Left kidney (tissue), 1 donor: ENCODE measurements at regions not wholly inside any gene's neighbourhood (a gene's known extent, or its start where the extent isn't known, plus 50 kb on each side); places are given as distances from the start of the nearest gene placed in this dataset.
"Not testable (repeated sequence)": the region's sequence is repeated elsewhere in the genome, so short reads cannot be mapped to it uniquely, and the experiment has no call there.

Source experiments
- DNase-seq: peaks from one replicate; pipeline ENCODE4 v3.0.0-alpha.2; 2013

DNA sequence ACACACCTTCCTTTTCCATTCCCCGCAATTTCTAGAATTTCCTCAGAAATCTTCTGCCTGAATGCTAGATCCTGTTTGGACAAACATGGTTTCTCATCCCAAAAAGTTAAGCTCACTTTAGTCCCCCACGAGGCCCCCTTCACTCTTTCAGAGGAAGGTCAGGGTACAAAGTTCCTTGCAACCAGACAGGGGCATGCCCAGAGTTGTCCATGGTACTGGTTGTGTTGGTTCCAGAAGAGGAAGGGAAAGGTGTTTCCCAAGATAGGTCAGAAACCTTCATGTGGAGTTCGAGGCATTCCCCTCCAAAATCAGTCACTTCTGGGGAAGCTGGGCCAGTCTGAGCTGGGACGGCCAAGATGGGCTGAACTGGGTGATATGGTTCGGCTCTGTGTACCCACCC is 167.6 kb upstream of the MAFB start:
- no peak for DNase-seq

DNA sequence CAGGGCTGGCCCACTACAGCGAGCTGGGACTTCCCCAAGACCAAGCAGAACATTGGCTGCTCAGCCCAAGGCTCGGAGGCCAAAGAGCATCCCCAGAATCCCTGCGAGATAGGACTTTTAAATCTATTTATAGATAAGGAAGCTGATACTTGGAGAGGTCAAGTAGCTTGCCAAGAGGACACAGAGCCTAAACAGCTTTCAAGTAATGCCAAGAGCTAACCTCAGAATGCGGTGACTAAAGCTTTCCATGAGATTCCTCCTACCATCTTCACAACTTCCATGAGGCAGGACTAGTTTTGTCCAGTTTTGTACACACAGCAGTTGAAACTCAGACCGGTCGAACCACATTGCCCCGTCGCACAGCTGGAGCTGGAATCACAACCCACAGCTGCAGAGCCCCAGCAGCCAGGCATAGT is 168.1 kb upstream of the TOP1 start:
- no peak for DNase-seq

DNA sequence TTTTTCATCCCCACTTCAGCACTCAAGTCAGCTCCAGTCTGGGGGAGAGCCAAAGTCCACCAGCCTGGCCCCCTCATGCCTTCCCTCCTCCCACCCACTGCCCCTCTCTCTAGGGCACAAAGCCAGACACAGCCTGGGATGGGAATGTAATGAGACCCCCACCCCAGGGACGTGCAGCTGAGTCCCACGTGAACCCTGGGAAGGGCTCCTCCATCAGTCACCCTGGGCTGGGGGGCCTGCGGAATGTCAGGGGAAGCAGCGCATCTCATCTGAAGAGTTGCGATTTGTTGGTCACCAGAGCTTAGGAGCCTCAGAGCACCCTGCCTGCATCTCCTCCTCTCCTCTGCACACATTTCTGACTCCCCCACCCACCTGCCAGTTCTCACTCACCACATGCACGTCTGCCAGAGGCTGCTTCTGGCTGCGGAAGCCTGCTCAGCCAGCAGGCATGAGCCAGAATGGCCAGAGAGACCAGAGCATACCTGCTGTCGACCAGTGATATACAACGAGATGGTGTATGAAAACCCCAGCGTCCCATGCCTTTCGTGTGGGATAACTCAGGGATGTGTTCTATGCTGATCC is 167.1 kb upstream of the TOP1 start:
- no peak for DNase-seq

DNA sequence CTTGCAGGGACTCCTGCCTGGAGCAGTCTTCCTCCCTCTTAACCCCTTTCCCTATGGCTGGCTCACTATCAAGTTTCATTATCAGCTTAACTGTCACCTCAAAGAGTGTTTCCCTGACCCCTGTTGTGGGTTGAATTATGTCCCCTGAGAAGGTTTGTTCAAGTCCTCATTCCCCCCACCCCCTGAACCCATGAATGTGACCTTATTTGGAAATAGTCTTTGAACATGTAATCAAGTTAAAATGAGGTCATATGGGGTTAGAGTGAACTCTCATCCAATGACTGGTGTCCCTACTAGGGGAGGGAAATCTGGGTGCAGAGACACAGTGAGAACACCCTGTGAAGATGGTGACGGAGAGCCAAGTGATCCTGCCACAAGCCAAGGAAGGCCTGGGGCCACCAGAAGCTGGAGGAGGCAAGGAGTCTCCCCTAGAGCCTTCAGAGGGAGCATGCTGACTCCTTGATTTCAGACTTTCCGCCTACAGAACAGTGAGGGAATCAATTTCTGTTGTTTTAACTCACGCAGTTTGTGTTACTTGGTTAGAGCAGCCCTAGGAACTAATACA is 165.2 kb upstream of the TOP1 start:
- DNase-seq = no peak

DNA sequence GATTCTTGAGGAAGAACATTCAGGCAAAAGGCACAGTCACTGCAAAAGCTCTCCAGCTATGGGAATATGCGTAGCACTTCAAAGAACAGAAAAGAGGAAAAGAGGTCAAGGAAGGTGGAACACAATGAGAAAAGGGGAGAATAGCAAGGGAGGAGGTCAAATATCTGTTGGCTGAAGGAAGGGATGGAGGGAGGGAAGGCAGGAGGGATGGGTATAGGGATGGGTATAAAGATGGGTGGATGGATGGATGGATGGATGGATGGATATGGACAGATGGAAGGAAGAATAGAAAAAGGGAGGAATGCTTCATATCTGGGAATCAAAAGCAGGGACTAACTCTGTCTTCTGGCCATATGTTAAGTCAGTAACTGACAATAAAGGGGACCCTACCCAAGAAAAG is 164.2 kb upstream of the TOP1 start:
- DNase-seq = no peak

DNA sequence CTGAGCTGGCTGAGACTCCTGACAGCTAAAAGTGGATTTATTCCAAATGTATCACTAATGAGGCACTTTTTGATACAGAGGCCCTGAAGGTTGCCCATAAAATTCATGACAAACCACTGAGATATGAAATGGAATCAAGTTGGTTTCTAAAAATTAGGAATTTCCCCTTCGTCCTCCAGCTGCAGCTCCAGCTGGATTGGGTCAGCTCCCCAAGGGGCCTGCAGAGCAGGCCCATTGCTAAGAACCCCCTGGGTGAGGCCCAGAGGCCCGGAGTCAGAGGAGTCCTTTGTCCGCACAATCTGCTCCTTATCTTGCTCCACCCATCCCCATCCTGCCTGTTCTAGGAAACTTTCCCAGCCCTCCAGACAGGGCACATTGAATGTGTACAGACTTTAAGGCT is 163.5 kb upstream of the TOP1 start:
- DNase-seq = no peak

DNA sequence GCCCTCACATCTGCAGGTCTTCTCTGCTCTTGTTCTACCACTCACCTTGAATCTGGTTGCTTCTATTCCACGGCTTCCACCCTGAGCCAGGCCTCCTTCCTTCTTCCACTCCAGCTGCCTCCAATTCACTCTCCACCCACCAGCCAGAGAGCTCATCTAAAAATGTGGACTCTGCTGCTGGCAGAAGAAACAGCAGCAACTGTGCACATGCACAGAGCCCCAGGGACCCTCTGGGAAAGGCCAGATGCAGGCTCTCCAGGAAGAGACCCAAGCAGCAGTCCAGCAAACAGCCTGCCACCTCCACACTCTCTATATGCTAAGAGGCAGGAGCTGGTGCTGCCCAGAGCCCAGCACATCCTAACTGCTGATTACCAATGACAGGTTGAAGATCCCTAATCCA is 162.6 kb upstream of the TOP1 start:
- no peak for DNase-seq

DNA sequence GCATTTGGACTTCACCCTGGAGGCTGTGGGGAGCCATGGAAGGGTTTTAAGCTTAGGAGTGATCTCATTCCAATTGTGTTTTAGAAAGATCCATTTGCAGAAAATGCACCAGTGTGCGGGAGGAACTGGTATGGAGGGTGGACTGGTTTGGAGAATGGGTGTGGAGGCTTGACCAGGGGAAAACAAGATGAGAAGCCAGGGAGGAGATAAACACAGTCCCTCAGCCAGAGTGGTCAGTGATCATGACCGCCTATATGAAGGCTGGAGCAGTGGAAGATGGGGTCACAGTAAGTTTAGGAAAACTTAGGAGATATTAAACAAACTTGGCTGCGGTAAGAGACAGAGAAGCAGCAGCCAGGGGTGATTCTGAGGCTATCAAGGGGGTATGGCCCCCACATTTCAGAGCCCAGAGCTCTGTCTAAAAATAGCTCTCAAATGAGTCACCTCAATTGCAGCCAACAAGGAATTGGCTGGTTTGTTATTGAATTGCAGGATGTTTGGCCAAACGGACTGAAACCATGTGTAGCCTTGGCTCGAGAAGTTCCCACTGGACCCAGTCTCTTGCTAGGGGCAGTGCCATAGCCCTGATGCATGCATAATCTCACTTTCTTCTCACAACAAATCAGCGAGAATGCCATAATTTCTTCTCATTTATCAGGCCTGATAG is 159.9 kb upstream of the TOP1 start:
- DNase-seq = no peak

DNA sequence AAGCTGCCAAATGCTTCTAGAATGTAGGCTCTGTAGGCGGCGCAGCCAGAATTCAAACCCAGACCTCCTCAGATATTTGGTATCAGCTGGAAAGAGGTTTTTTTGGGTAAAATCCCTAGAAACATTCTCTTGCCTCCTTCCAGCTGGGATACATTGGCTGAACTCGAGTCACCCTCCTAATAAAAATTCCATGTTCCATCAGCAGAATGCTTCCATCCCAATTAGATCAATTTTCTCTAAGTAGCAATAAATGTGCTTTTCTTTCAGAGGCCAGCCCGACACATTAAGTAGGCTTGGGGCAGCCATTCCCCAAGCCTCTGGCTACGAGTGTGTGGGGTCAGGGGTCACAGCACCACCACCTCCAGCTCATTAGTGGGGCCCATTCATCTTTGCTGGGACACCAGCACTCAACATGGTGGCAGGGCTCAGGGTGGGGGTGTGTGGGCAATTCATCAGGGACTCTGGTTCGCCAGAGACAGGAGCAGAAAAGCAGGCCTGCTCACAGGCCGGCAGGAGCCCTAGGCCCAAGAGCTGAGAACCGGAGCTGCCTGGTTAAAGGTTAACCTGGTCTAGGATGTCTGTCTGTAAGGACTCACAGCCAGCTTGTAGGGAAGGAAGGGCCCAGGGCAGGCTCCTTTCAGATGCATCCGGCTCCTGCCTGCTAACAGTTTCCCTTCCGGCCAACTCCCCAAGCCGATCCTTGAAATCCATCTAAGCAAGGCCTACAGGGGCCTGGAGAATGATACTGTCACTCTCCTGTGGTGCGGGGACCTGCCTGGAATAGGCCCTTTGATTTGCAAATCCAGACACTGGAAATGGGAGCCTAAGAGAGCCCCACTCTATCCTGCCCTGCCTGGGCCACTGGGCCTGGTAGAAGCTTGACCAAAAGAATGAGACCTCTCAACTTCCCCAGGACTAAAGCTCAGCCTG is 159.1 kb upstream of the TOP1 start:
- DNase-seq = no peak

DNA sequence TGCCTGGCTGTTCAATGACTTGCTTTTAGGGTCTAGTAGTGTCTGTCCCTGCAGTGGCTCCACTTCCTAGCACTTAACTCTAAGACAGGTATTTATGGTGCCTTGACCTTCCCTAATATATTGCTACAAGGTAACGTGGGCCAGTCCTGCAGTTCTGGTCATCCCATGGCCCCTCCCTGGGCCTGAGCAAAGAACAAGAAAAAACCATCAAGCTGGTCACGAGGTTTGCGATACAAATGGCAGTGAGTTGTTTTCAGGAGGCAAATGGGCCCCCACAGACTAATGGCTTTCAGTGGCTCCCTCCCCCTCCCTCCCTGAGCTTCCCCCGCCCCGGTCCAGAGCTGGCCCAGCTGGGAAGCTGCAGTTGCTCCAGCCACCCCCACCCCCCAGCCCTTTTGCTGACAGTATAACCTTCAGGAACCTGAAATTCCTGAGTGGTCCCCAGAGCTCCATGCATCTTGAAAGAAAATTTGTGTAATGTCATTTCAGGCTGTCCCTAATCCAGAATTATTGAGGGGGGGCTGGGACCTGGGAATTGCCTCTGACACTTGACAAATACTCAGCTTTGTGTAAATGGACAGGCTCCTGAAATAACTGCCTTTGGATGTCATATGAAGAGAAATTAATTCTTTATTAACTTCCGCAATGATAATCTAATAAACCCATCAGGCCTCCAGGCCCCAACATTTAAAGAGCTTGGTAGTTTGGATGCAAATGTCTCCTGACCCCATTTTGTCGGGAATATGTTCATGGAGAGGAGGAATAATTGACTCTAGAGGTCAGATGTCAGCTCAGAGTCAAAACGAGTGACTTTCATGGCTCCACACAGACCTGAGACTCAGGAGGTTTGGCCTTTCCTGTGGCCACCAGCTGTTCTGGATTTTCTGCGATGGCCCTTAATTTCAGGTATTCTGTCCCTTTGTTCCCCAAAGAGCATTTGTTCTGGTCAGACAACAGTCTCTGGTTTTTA is 153.2 kb upstream of the TOP1 start:
- peak; percentile 61 for DNase-seq

DNA sequence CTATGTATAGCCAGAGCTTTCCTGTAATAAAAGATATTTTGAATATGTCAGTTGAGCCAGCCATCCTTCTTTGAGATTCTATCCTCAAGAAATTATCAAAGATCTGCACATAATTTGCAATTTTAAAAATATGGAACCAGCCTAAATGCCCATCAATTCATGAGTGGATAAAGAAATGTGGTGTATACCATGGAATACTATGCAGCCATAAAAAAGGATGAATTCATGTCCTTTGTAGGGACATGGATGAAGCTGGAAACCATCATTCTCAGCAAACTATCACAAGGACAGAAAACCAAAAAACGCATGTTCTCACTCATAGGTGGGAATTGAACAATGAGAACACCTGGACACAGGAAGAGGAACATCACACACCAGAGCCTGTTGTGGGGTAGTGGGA is 150.5 kb upstream of the TOP1 start:
- DNase-seq = not testable (repeated sequence)

DNA sequence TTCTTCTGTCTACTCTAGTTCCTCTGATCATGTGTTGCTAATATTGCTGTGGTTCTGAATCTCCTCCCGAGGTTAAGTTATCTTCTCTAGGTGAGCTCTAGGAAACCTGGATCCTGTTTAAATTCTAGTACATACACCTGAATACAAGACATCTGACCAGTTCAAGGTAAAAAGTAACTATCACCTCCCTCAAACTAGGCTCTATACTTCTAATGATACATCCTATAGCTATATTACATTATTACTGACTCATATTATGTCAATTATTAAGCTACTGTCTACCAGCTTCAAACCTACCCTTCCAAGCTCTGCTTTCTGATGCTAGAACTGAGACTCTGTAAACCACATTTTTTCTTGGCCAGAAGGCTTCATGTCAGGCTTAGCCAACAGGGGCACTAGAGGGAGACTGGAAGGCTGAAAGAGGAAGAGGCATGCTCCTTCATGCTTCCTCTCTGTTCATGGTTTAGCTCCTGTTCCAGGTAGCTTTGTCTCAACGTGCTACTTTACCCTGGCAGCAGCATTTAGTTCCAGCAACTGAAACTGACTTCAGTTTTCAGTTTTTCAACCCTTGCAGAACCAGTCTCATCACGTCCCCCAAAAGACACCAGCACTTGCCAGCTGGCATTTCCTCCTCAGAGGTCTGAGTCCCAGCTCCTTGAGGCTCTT is 148.4 kb upstream of the TOP1 start:
- no peak for DNase-seq

DNA sequence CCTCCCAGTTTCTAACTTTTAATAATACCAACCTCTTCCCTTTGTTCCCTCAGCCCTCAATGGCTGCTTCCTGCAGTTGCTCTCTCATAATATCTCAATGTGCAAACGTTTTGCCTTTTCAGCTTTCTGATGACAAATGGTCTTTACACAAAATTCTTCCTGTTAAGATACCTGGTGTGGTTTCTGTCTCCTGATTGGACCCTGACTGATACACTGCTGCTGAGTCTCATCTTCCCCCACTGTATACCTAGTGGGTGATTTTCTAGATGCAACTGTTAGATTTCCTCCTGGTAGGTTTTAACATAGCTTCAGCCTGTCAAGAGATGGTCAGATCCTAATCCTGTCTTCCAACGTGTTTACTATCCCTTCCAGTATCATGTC is 147.9 kb upstream of the TOP1 start:
- DNase-seq = no peak

DNA sequence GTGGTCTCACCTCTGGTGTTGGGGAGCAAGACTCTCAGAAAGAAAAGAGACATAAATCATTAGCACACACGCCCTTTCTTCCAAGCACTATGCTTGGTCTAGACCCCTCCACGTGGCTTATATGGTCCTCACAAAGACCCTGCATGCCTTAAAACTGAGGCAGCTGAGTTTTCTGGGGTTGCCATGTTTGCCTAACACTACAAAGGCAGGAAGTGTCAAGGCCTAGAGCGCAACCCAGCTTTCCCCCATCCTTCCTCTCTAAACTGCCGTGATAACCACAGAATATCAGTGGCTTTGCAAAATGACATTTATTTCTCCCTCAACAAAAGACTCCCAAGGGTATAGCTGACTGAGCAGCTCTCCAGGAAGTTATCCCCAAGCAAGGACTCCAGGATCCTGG is 146.5 kb upstream of the TOP1 start:
- DNase-seq = no peak

DNA sequence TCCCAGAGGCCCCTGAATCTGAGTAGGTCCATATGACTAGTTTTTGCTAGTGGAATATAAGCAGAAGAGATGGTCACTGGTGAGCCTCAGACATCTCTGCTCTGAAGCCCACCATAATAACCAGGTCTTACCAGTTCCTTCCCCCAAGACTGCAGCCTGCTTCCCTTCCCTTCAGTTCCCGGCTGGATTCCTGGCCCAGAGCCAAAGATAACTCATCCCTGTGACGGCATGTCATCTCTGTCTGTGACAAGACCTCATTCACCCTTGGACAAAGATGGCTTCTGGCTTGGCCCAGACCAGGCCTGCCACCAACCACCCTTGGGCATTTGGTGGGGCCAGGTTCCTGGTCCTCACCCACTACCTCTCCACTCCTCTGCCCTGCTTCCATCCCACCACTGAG is 145.5 kb upstream of the TOP1 start:
- no peak for DNase-seq

DNA sequence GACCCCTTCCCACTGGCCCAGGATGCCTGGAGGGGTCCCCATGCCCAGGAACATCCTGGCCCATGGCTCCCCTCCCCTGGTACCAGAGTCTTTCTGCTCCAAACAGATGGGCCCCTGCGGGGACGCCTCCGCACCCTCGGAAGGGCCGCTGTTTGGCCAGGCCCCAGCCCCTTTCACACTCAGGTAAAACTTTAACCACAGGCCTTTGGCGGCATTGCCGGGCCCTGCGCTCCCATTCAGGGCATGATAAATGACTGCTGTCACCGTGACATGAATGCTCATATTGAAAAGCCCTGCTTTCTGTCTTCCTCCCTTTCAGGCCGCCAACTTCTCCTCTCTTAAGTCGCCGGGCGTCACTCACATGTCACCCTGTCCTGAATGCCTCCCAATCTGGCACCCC is 141.5 kb upstream of the TOP1 start:
- no peak for DNase-seq

DNA sequence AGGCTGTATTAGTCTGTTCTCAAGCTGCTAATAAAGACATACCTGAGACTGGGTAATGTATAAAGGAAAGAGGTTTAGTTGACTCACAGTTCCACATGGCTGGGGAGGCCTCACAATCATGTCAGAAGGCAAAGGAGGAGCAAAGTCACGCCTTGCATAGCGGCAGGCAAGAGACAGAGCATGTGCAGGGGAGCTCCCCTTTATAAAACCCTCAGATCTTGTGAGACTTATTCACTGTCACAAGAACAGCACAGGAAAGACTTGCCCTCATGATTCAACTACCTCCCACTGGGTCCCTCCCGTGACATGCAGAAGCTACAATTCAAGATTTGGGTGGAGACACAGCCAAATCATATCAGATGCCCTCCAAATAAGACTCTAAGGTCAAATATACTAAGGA is 139.4 kb upstream of the TOP1 start:
- DNase-seq = not testable (repeated sequence)

DNA sequence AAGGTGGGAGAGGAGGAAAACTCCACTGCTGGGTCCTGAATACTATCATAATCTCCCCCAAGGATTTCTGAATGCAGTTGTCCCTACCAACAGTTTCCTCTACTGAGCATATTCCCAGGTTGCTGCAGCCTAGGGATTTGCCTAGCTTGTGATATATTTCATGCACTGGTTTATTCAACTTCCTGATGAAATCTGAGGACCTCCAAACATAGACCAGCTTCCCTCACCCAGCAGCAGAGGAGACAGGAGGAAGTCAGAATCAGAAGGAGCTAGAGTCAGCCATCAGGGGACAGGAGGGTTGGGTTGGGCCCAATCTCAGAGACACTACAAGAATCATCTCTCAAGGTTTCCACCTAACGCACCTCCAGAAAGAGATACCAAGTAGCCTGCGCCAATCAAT is 138.4 kb upstream of the TOP1 start:
- DNase-seq = no peak

DNA sequence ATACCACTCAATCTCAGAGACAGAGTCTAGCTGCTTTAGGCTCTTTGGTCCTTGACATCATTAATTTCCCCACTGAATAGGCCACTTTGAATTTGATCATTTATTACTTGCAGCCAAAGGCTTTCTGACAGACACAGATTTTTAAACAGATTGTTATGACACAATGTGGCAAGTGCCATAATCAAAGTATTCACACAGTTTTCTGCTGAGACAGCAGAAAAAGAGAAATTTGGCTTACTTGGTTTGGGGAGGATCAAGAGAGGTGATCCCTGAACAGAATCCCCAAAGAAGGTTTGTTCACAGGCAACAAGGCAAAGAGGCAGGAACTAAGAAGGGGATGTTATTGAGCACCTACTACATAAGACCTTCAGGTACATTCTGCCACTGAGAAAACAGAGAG is 138.0 kb upstream of the TOP1 start:
- DNase-seq = no peak

DNA sequence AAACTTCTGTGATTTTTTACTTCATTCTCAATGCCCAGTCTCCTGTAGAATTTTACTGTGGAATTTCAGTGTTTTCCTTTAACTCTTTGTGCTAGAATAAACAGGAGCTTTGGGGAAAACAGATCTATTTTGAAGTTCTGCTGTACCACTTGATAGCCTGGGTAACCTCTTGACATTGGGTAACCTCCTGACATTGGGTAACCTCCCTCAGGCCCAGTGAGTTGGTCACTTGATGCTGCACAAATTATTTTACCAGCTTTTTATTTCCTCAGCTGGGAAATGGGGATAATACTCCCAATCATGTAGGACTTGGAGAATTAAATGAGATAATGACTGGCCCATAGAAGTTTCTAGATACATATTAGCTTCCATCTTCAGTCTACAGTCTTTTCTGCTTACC is 137.3 kb upstream of the TOP1 start:
- DNase-seq = no peak

DNA sequence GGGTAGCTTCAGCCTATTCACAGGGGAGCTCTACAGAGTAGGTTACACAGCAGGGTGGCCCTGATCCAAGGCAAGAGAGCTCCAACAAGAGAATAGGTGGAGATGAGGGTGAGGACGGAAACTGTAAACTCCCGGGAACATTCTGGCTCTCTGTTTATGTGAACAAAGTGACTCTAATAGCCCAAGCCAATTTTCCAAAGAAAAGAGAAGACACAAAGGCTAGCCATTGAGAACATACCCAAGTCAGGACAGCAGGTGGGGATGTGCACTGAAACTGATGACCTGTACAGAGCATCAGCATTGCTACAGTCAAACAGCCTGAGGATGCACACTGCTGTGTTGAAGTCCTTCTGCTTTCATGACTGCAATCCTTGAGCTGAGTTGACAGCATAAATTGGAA is 136.0 kb upstream of the TOP1 start:
- DNase-seq = no peak
